ENCODE measurements at regions not wholly inside any gene's neighbourhood (a gene's known extent, or its start where the extent isn't known, plus 50 kb on each side); places are given as distances from the start of the nearest gene placed in this dataset.

- POLR2A ChIA-PET (ENCODE audit: unreplicated experiment), result no interaction called here
Observed at GRCh38 chr6:9890893-9891292, 524.0 kb downstream of the TFAP2A start.

GRCh38 chr6:9890469-9890868 is 524.4 kb downstream of the TFAP2A start:
- no peak overlapping the region for H3K4me2 ChIP-seq (ENCODE audit: low read length)
- CTCF ChIA-PET, result no interaction called here
- H2AFZ ChIP-seq (ENCODE audit: low read length), result no peak overlapping the region
- POLR2A ChIA-PET (ENCODE audit: unreplicated experiment), result no interaction called here
- no peak overlapping the region for H3K27ac ChIP-seq (ENCODE audit: low read length)
- no peaks in the 10 kb centered on the region for H3K36me3 ChIP-seq (ENCODE audit: low read depth, low read length)
- H3K4me3 ChIP-seq (ENCODE audit: low read length), result no peak overlapping the region
- H3K9me3 ChIP-seq (ENCODE audit: low read length), result 0 out of 2 replicates have a peak, but pooled peaks cover 4% of the 10 kb centered on the region
- intact Hi-C loops (cut with micrococcal nuclease), result no loop called here
- no peaks in the 10 kb centered on the region for H4K20me1 ChIP-seq (ENCODE audit: low read length)
- H3F3A ChIP-seq (ENCODE audit: low read length, unreplicated experiment), result no peaks in the 10 kb centered on the region
- H3K79me2 ChIP-seq (ENCODE audit: low read length), result no peaks in the 10 kb centered on the region
- H3K9ac ChIP-seq (ENCODE audit: low read length), result no peak overlapping the region
- H3K27me3 ChIP-seq (ENCODE audit: low read length), result peaks cover 16% of the 10 kb centered on the region
- no TSS peak for BruUV-seq (replicated peaks)
- no peak for DNase-seq
- no peaks in the 10 kb centered on the region for H3K9me2 ChIP-seq (replicated peaks; ENCODE audit: low read length)
- TF ChIP-seq EZH2 (IDR thresholded peaks at IDR 0.05; ENCODE audit: low read length, unreplicated experiment) (no peak), EZH2phosphoT487 (IDR thresholded peaks at IDR 0.05; ENCODE audit: borderline replicate concordance, low read length) (no peak)
- TF ChIP-seq, protein P1, sequence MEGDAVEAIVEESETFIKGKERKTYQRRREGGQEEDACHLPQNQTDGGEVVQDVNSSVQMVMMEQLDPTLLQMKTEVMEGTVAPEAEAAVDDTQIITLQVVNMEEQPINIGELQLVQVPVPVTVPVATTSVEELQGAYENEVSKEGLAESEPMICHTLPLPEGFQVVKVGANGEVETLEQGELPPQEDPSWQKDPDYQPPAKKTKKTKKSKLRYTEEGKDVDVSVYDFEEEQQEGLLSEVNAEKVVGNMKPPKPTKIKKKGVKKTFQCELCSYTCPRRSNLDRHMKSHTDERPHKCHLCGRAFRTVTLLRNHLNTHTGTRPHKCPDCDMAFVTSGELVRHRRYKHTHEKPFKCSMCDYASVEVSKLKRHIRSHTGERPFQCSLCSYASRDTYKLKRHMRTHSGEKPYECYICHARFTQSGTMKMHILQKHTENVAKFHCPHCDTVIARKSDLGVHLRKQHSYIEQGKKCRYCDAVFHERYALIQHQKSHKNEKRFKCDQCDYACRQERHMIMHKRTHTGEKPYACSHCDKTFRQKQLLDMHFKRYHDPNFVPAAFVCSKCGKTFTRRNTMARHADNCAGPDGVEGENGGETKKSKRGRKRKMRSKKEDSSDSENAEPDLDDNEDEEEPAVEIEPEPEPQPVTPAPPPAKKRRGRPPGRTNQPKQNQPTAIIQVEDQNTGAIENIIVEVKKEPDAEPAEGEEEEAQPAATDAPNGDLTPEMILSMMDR (conservative IDR thresholded peaks at IDR 0.05; ENCODE audit: low read depth, low read length), result no peak
- no peaks in the 10 kb centered on the region for H3K4me1 ChIP-seq (ENCODE audit: insufficient read depth, low read length)
- no peak for ATAC-seq

More at GRCh38 chr6:9890893-9891292, 524.0 kb downstream of the TFAP2A start:
- H3F3A ChIP-seq (ENCODE audit: low read length, unreplicated experiment), result no peaks in the 10 kb centered on the region
- 0 out of 2 replicates have a peak, but pooled peaks cover 4% of the 10 kb centered on the region for H3K9me3 ChIP-seq (ENCODE audit: low read length)
- no peaks in the 10 kb centered on the region for H3K9me2 ChIP-seq (replicated peaks; ENCODE audit: low read length)
- TF ChIP-seq EZH2phosphoT487 (IDR thresholded peaks at IDR 0.05; ENCODE audit: borderline replicate concordance, low read length) (no peak), EZH2 (IDR thresholded peaks at IDR 0.05; ENCODE audit: low read length, unreplicated experiment) (no peak)
- TF ChIP-seq, protein P1 (conservative IDR thresholded peaks at IDR 0.05; ENCODE audit: low read depth, low read length), result no peak
- peaks cover 16% of the 10 kb centered on the region for H3K27me3 ChIP-seq (ENCODE audit: low read length)
- H3K36me3 ChIP-seq (ENCODE audit: low read depth, low read length), result no peaks in the 10 kb centered on the region
- no peaks in the 10 kb centered on the region for H3K4me1 ChIP-seq (ENCODE audit: insufficient read depth, low read length)
- no peak overlapping the region for H3K27ac ChIP-seq (ENCODE audit: low read length)
- intact Hi-C loops (cut with micrococcal nuclease), result no loop called here
- no peak overlapping the region for H3K4me3 ChIP-seq (ENCODE audit: low read length)
- H3K9ac ChIP-seq (ENCODE audit: low read length), result no peak overlapping the region
- H3K79me2 ChIP-seq (ENCODE audit: low read length), result no peaks in the 10 kb centered on the region
- no peak overlapping the region for H2AFZ ChIP-seq (ENCODE audit: low read length)
- no peaks in the 10 kb centered on the region for H4K20me1 ChIP-seq (ENCODE audit: low read length)
- no peak overlapping the region for H3K4me2 ChIP-seq (ENCODE audit: low read length)
- BruUV-seq (replicated peaks), result no TSS peak
- DNase-seq (no peak), ATAC-seq (no peak)
- CTCF ChIA-PET, result no interaction called here

- no peak overlapping the region for H3K9ac ChIP-seq (ENCODE audit: low read length)
- H3K4me2 ChIP-seq (ENCODE audit: low read length), result no peak overlapping the region
- H3K4me3 ChIP-seq (ENCODE audit: low read length), result no peak overlapping the region
- H3F3A ChIP-seq (ENCODE audit: low read length, unreplicated experiment), result no peaks in the 10 kb centered on the region
- H3K27ac ChIP-seq (ENCODE audit: low read length), result no peak overlapping the region
- ChIA-PET CTCF (no interaction called here), POLR2A (ENCODE audit: unreplicated experiment) (no interaction called here)
- ATAC-seq (no peak), DNase-seq (no peak)
- no TSS peak for BruUV-seq (replicated peaks)
- H3K79me2 ChIP-seq (ENCODE audit: low read length), result no peaks in the 10 kb centered on the region
- no peaks in the 10 kb centered on the region for H3K9me2 ChIP-seq (replicated peaks; ENCODE audit: low read length)
- H3K9me3 ChIP-seq (ENCODE audit: low read length), result no peaks in the 10 kb centered on the region
- H3K27me3 ChIP-seq (ENCODE audit: low read length), result peaks cover 11% of the 10 kb centered on the region; the same call in 1 of the 2 replicates
- intact Hi-C loops (cut with micrococcal nuclease), result no loop called here
- no peak overlapping the region for H2AFZ ChIP-seq (ENCODE audit: low read length)
- H3K36me3 ChIP-seq (ENCODE audit: low read depth, low read length), result no peaks in the 10 kb centered on the region
- no peaks in the 10 kb centered on the region for H4K20me1 ChIP-seq (ENCODE audit: low read length)
- no peak for TF ChIP-seq EZH2phosphoT487 (IDR thresholded peaks at IDR 0.05; ENCODE audit: borderline replicate concordance, low read length)
- no peak for TF ChIP-seq EZH2 (IDR thresholded peaks at IDR 0.05; ENCODE audit: low read length, unreplicated experiment)
- TF ChIP-seq, protein P1 (conservative IDR thresholded peaks at IDR 0.05; ENCODE audit: low read depth, low read length), result no peak
- no peaks in the 10 kb centered on the region for H3K4me1 ChIP-seq (ENCODE audit: insufficient read depth, low read length)
Observed at GRCh38 chr6:9878535-9878934, 536.3 kb downstream of the TFAP2A start.

Data from PC-3 (cell line).